Stimulated activated naive B cell treated with anti-CD40 and anti-IgM and Interleukin-4, amounts not matched to agents 10 μg/mL and 1 μg/mL and 100 μg/mL, for 72 hours (primary cell): ENCODE measurements at regions not wholly inside any gene's neighbourhood (a gene's known extent, or its start where the extent isn't known, plus 50 kb on each side); places are given as distances from the start of the nearest gene placed in this dataset.

Source experiments
- ATAC-seq, 2 donors: fragments of 150-1000 bp; cut with Tn5 transposase; replicated peaks; 2 replicates each; pipeline ENCODE4 v1.10.0; 2021; ENCODE audit warnings: moderate library complexity in 1 of 2
- DNase-seq: peaks from one replicate; pipeline ENCODE4 v3.0.0; 2021
- H3K27ac Mint-ChIP-seq: one replicate; pipeline ENCODE4 v1.8.0; 2022; ENCODE audit warnings: mild to moderate bottlenecking, mixed read lengths
- H3K27me3 Mint-ChIP-seq, 2 donors: one replicate each; pipeline ENCODE4 v1.8.0; 2022; ENCODE audit warnings: mixed read lengths in 2 of 2
- H3K36me3 Mint-ChIP-seq, 2 donors: one replicate each; pipeline ENCODE4 v1.8.0; 2022; ENCODE audit warnings: mixed read lengths in 2 of 2, mild to moderate bottlenecking in 1 of 2
- H3K4me1 Mint-ChIP-seq, 2 donors: one replicate each; pipeline ENCODE4 v1.8.0; 2022; ENCODE audit warnings: mixed read lengths in 2 of 2, mild to moderate bottlenecking in 1 of 2
- H3K4me3 Mint-ChIP-seq, 2 donors: one replicate each; pipeline ENCODE4 v1.8.0; 2022; ENCODE audit warnings: mild to moderate bottlenecking in 2 of 2, mixed read lengths in 2 of 2, moderate library complexity in 1 of 2
- H3K9me3 Mint-ChIP-seq, 2 donors: one replicate each; pipeline ENCODE4 v1.8.0; 2022; ENCODE audit warnings: mixed read lengths in 2 of 2, mild to moderate bottlenecking in 1 of 2

GRCh38 chr21:38952890-38953289 lies 147.2 kb downstream of the ETS2 start:
- Mint-ChIP-seq H3K9me3 (peaks cover 4 to 5% of the 10 kb centered on the region in 2 donors), H3K27me3 (peaks cover 7% of the 10 kb centered on the region in 2 donors), H3K4me3 (no peak overlapping the region), H3K36me3 (peaks cover 0 to 4% of the 10 kb centered on the region in 2 donors), H3K4me1 (peaks cover 9 to 15% of the 10 kb centered on the region in 2 donors), H3K27ac (no peak overlapping the region)
- DNase-seq, result no peak
- no peak for ATAC-seq

- no peak for ATAC-seq
- peaks cover 0 to 4% of the 10 kb centered on the region in 2 donors for H3K27me3 Mint-ChIP-seq
Measured at GRCh38 chr21:38951095-38951730, 145.5 kb downstream of the ETS2 start.

GRCh38 chr21:38950435-38951094 lies 144.8 kb downstream of the ETS2 start:
- no peak for ATAC-seq
- H3K9me3 Mint-ChIP-seq, result peaks cover 4 to 5% of the 10 kb centered on the region in 2 donors
- H3K27me3 Mint-ChIP-seq, result peaks cover 0 to 4% of the 10 kb centered on the region in 2 donors
- no peak overlapping the region for H3K27ac Mint-ChIP-seq
- H3K4me1 Mint-ChIP-seq, result no peaks in the 10 kb centered on the region
- H3K4me3 Mint-ChIP-seq, result no peak overlapping the region
- no peak for DNase-seq
- peaks cover 0 to 4% of the 10 kb centered on the region in 2 donors for H3K36me3 Mint-ChIP-seq

More at GRCh38 chr21:38951095-38951730, 145.5 kb downstream of the ETS2 start:
- H3K36me3 Mint-ChIP-seq, result peaks cover 0 to 4% of the 10 kb centered on the region in 2 donors
- peaks cover 4 to 5% of the 10 kb centered on the region in 2 donors for H3K9me3 Mint-ChIP-seq
- no peaks in the 10 kb centered on the region for H3K4me1 Mint-ChIP-seq
- no peak overlapping the region for H3K4me3 Mint-ChIP-seq
- DNase-seq, result no peak
- no peak overlapping the region for H3K27ac Mint-ChIP-seq

GRCh38 chr21:38949070-38949380 lies 143.3 kb downstream of the ETS2 start:
- H3K36me3 Mint-ChIP-seq, result peaks cover 0 to 4% of the 10 kb centered on the region in 2 donors
- H3K4me1 Mint-ChIP-seq, result no peaks in the 10 kb centered on the region
- no peak overlapping the region for H3K4me3 Mint-ChIP-seq
- no peak for ATAC-seq
- peaks cover 0 to 2% of the 10 kb centered on the region in 2 donors for H3K27me3 Mint-ChIP-seq
- H3K9me3 Mint-ChIP-seq, result peaks cover 4 to 5% of the 10 kb centered on the region in 2 donors
- DNase-seq, result no peak
- no peak overlapping the region for H3K27ac Mint-ChIP-seq

GRCh38 chr21:38948377-38949069 lies 142.8 kb downstream of the ETS2 start:
- no peak overlapping the region for H3K27ac Mint-ChIP-seq
- peaks cover 0 to 4% of the 10 kb centered on the region in 2 donors for H3K36me3 Mint-ChIP-seq
- DNase-seq (no peak), ATAC-seq (no peak)
- H3K9me3 Mint-ChIP-seq, result peaks cover 4 to 5% of the 10 kb centered on the region in 2 donors
- H3K4me3 Mint-ChIP-seq, result no peak overlapping the region
- no peaks in the 10 kb centered on the region for H3K27me3 Mint-ChIP-seq
- H3K4me1 Mint-ChIP-seq, result no peaks in the 10 kb centered on the region

- ATAC-seq, result no peak
- H3K4me1 Mint-ChIP-seq, result no peaks in the 10 kb centered on the region
- DNase-seq, result no peak
- H3K27me3 Mint-ChIP-seq, result no peaks in the 10 kb centered on the region
- H3K4me3 Mint-ChIP-seq, result no peak overlapping the region
- H3K9me3 Mint-ChIP-seq, result peaks cover 4 to 7% of the 10 kb centered on the region in 2 donors
- H3K36me3 Mint-ChIP-seq, result peaks cover 0 to 4% of the 10 kb centered on the region in 2 donors
- no peak overlapping the region for H3K27ac Mint-ChIP-seq
Measured at GRCh38 chr21:38945545-38946245, 140.0 kb downstream of the ETS2 start.

GRCh38 chr21:38944903-38945302 lies 139.2 kb downstream of the ETS2 start:
- no peaks in the 10 kb centered on the region for H3K4me1 Mint-ChIP-seq
- H3K4me3 Mint-ChIP-seq, result no peak overlapping the region
- H3K27ac Mint-ChIP-seq, result no peak overlapping the region

GRCh38 chr21:38944402-38944801 lies 138.7 kb downstream of the ETS2 start:
- DNase-seq (no peak), ATAC-seq (no peak)
- Mint-ChIP-seq H3K4me3 (no peak overlapping the region), H3K27ac (peak overlapping the region; percentile 56), H3K27me3 (no peaks in the 10 kb centered on the region), H3K36me3 (no peaks in the 10 kb centered on the region), H3K9me3 (peaks cover 0 to 2% of the 10 kb centered on the region in 2 donors), H3K4me1 (no peaks in the 10 kb centered on the region)

More at GRCh38 chr21:38944903-38945302, 139.2 kb downstream of the ETS2 start:
- DNase-seq, result no peak
- no peaks in the 10 kb centered on the region for H3K36me3 Mint-ChIP-seq
- ATAC-seq, result no peak
- H3K27me3 Mint-ChIP-seq, result no peaks in the 10 kb centered on the region
- peaks cover 0 to 2% of the 10 kb centered on the region in 2 donors for H3K9me3 Mint-ChIP-seq

GRCh38 chr21:38942748-38943211 lies 137.1 kb downstream of the ETS2 start:
- Mint-ChIP-seq H3K4me3 (no peak overlapping the region), H3K36me3 (no peaks in the 10 kb centered on the region), H3K9me3 (peaks cover 0 to 2% of the 10 kb centered on the region in 2 donors), H3K4me1 (no peaks in the 10 kb centered on the region), H3K27me3 (no peaks in the 10 kb centered on the region), H3K27ac (no peak overlapping the region)
- DNase-seq (no peak), ATAC-seq (no peak)

GRCh38 chr21:38938769-38939168 lies 133.0 kb downstream of the ETS2 start:
- no peak overlapping the region for H3K27ac Mint-ChIP-seq
- H3K4me3 Mint-ChIP-seq, result no peak overlapping the region
- DNase-seq, result no peak
- peaks cover 0 to 2% of the 10 kb centered on the region in 2 donors for H3K9me3 Mint-ChIP-seq
- no peak for ATAC-seq
- H3K27me3 Mint-ChIP-seq, result peaks cover 0 to 5% of the 10 kb centered on the region in 2 donors
- H3K4me1 Mint-ChIP-seq, result peaks cover 0 to 4% of the 10 kb centered on the region in 2 donors
- no peaks in the 10 kb centered on the region for H3K36me3 Mint-ChIP-seq

- Mint-ChIP-seq H3K36me3 (no peaks in the 10 kb centered on the region), H3K27ac (peak overlapping the region; percentile 48), H3K27me3 (peaks cover 0 to 7% of the 10 kb centered on the region in 2 donors), H3K4me1 (peaks cover 0 to 4% of the 10 kb centered on the region in 2 donors), H3K4me3 (no peak overlapping the region), H3K9me3 (peaks cover 0 to 2% of the 10 kb centered on the region in 2 donors)
- DNase-seq (no peak), ATAC-seq (peak in 1 of 2 donors; percentile 27)
Measured at GRCh38 chr21:38938343-38938742, 132.6 kb downstream of the ETS2 start.

- Mint-ChIP-seq H3K9me3 (peaks cover 0 to 2% of the 10 kb centered on the region in 2 donors), H3K27ac (no peak overlapping the region), H3K36me3 (no peaks in the 10 kb centered on the region), H3K4me1 (peaks cover 0 to 4% of the 10 kb centered on the region in 2 donors), H3K27me3 (peaks cover 0 to 7% of the 10 kb centered on the region in 2 donors), H3K4me3 (no peak overlapping the region)
- DNase-seq (no peak), ATAC-seq (no peak)
Measured at GRCh38 chr21:38937844-38938243, 132.1 kb downstream of the ETS2 start.

- H3K27ac Mint-ChIP-seq, result no peak overlapping the region
- H3K36me3 Mint-ChIP-seq, result no peaks in the 10 kb centered on the region
- DNase-seq, result no peak
- no peak for ATAC-seq
- peaks cover 0 to 7% of the 10 kb centered on the region in 2 donors for H3K27me3 Mint-ChIP-seq
- peaks cover 0 to 4% of the 10 kb centered on the region in 2 donors for H3K4me1 Mint-ChIP-seq
- H3K9me3 Mint-ChIP-seq, result peaks cover 0 to 2% of the 10 kb centered on the region in 2 donors
- H3K4me3 Mint-ChIP-seq, result no peak overlapping the region
Measured at GRCh38 chr21:38937286-38937790, 131.6 kb downstream of the ETS2 start.

GRCh38 chr21:38936240-38936639 lies 130.5 kb downstream of the ETS2 start:
- peaks cover 0 to 7% of the 10 kb centered on the region in 2 donors for H3K27me3 Mint-ChIP-seq
- H3K27ac Mint-ChIP-seq, result no peak overlapping the region
- H3K36me3 Mint-ChIP-seq, result no peaks in the 10 kb centered on the region
- H3K4me3 Mint-ChIP-seq, result no peak overlapping the region
- ATAC-seq (no peak), DNase-seq (no peak)
- no peaks in the 10 kb centered on the region for H3K9me3 Mint-ChIP-seq
- peaks cover 0 to 4% of the 10 kb centered on the region in 2 donors for H3K4me1 Mint-ChIP-seq
